OCI-LY3 (cell line): ENCODE measurements at regions not wholly inside any gene's neighbourhood (a gene's known extent, or its start where the extent isn't known, plus 50 kb on each side); places are given as distances from the start of the nearest gene placed in this dataset.

Experiments
- H2AFZ ChIP-seq: fragments of 200-600, 300-600 bp; shearing (Covaris generic); 2 replicates; pipeline ENCODE4 v1.6.0; 2014; ENCODE audit warnings: antibody characterized with exemption, low read depth, low read length
- H3K27ac ChIP-seq: fragments of 200-600, 300-600 bp; sonication (generic); 2 replicates; pipeline ENCODE4 v1.5.1; 2014; ENCODE audit warnings: mild to moderate bottlenecking, low read length, moderate library complexity, mixed read lengths
- H3K27me3 ChIP-seq: fragments of 200-600, 300-600 bp; sonication (generic); 2 replicates; pipeline ENCODE4 v1.6.1; 2014; ENCODE audit warnings: low read depth, low read length, mixed read lengths
- H3K36me3 ChIP-seq: fragments of 200-600, 300-600 bp; sonication (generic); replicated peaks from 2 replicates; pipeline ENCODE3; 2014; ENCODE audit warnings: low read depth, low read length, mixed read lengths
- H3K4me1 ChIP-seq: fragments of 300-600, 200-600 bp; sonication (generic); 2 replicates; pipeline ENCODE4 v1.6.1; 2014; ENCODE audit warnings: low read length, mixed read lengths
- H3K4me2 ChIP-seq: fragments of 200-600, 300-600 bp; sonication (generic); 2 replicates; pipeline ENCODE4 v1.6.1; 2014; ENCODE audit warnings: low read length, mixed read lengths
- H3K4me3 ChIP-seq: fragments of 300-600, 200-600 bp; sonication (generic); 2 replicates; pipeline ENCODE4 v1.5.1; 2014; ENCODE audit warnings: antibody characterized with exemption, mild to moderate bottlenecking, low read length, moderate library complexity
- H3K79me2 ChIP-seq: fragments of 300-600, 200-600 bp; shearing (Covaris generic); 2 replicates; pipeline ENCODE4 v1.6.1; 2014; ENCODE audit warnings: mild to moderate bottlenecking, low read length, mixed read lengths
- H3K9ac ChIP-seq: fragments of 300-600, 200-600 bp; shearing (Covaris generic); 2 replicates; pipeline ENCODE4 v1.6.0; 2014; ENCODE audit warnings: mild to moderate bottlenecking, low read length, moderate library complexity
- H3K9me3 ChIP-seq: fragments of 200-600, 300-600 bp; shearing (Covaris generic); 2 replicates; pipeline ENCODE4 v1.6.1; 2014; ENCODE audit warnings: low read length, mixed read lengths; ENCODE audit not compliant: insufficient read depth
- H4K20me1 ChIP-seq: fragments of 200-600, 300-600 bp; sonication (generic); 2 replicates; pipeline ENCODE4 v1.6.1; 2016; ENCODE audit warnings: low read length, mixed read lengths; ENCODE audit not compliant: insufficient read depth
- EZH2phosphoT487 ChIP-seq: fragments of 200-600 bp; shearing (Covaris generic); IDR thresholded peaks from 2 replicates; pipeline ENCODE4 v1.6.1; 2018; ENCODE audit warnings: antibody characterized with exemption, mixed run types, low read depth
- TF ChIP-seq, protein P1 (sequence below): fragments of 200-600, 300-600 bp; sonication (generic); IDR thresholded peaks from 2 replicates; pipeline ENCODE4 v1.5.1; 2014; ENCODE audit warnings: antibody characterized with exemption, low read length, low read depth

DNA sequence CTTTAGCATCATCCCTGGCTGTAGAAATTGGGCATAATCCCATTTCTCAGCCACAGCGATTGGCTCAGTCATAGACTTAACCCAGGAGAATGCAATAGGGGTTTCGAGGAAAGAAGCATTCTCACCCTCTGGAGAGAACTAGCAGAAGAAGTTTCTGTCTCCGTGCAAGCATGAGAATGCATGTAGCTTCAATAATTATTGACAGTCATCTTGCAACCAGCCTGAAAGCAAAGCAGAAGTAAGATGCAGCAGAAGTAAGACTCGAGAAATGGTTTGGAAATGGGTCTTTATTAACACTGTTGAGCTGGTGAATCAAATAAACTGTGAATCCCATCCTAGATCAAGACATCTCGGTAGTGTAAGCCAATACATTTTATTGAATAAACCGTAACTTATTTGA is 828.8 kb upstream of the GJE1 start:
- Histone ChIP-seq H3K27me3 (no peaks in the 10 kb centered on the region), H2AFZ (no peak overlapping the region), H3K9me3 (no peaks in the 10 kb centered on the region), H3K4me2 (peak overlapping the region; percentile 84), H3K4me1 (peaks cover 12% of the 10 kb centered on the region), H3K36me3 (no peaks in the 10 kb centered on the region), H4K20me1 (no peaks in the 10 kb centered on the region), H3K79me2 (no peaks in the 10 kb centered on the region), H3K27ac (peak overlapping the region; percentile 34), H3K4me3 (peak overlapping the region; percentile 69), H3K9ac (no peak overlapping the region)
- no peak for TF ChIP-seq EZH2phosphoT487
- TF ChIP-seq, protein P1, sequence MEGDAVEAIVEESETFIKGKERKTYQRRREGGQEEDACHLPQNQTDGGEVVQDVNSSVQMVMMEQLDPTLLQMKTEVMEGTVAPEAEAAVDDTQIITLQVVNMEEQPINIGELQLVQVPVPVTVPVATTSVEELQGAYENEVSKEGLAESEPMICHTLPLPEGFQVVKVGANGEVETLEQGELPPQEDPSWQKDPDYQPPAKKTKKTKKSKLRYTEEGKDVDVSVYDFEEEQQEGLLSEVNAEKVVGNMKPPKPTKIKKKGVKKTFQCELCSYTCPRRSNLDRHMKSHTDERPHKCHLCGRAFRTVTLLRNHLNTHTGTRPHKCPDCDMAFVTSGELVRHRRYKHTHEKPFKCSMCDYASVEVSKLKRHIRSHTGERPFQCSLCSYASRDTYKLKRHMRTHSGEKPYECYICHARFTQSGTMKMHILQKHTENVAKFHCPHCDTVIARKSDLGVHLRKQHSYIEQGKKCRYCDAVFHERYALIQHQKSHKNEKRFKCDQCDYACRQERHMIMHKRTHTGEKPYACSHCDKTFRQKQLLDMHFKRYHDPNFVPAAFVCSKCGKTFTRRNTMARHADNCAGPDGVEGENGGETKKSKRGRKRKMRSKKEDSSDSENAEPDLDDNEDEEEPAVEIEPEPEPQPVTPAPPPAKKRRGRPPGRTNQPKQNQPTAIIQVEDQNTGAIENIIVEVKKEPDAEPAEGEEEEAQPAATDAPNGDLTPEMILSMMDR = no peak

DNA sequence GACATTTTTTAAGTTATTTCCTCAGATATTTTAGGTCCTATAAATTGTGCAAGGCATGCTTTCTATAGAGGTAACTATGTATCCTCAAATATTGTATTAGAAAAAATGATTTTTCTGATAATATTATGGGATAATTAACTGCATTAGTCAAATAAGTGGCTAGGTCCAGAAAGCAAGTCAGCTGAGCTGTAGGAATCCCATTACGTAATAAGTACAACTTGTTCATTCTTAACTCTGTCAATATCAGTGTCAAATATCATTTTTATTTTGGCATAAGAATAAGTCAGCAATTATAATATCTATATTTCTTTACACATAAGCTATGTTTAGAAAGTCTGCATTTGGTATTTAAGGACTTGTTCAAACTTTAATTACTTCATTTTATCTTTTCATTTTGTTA is 830.9 kb upstream of the GJE1 start:
- Histone ChIP-seq H3K36me3 (no peaks in the 10 kb centered on the region), H3K79me2 (no peaks in the 10 kb centered on the region), H3K9ac (no peak overlapping the region), H3K27me3 (no peaks in the 10 kb centered on the region), H3K27ac (no peak overlapping the region), H3K4me1 (peaks cover 12% of the 10 kb centered on the region), H3K9me3 (no peaks in the 10 kb centered on the region), H2AFZ (no peak overlapping the region), H3K4me3 (no peak overlapping the region), H3K4me2 (no peak overlapping the region), H4K20me1 (no peaks in the 10 kb centered on the region)
- TF ChIP-seq EZH2phosphoT487 = no peak
- TF ChIP-seq, protein P1 = no peak

DNA sequence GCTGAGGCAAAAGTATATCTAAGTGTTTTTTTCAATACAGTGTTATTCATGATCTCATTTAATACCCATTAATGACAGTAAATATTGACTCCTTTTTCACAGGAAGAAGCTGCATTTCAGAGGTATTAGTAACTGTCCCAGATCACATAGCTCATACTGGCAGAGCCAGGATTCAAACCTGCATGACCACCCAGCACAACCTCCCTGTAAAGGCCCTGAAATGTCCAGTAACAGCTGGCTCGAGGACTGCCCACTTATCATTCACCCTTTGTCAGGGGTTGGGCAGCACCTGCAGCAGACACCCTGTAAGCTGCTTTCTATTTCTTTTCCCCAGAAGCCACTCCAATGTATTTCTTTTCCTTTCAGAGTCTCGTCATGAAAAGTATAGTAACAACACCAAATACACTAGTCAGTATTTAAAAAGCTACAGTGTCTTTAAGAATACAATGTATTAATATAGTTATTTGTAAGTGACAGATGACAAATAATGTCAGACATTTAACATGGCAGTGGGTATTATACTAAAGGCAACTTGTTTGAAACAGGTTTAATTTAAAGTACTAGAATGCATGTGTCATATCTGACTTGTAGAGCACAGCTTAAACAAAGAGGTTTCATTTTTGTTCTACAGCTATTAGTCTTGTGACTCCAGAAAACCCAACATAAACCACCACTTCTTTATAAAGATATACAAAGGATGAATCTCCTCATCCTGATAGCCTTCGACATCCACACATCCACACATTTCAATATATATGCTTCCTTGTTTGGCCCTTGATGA is 841.6 kb upstream of the GJE1 start:
- H2AFZ ChIP-seq = 0 out of 2 replicates have a peak overlapping the region, but pooled peaks have one; percentile 45
- no peaks in the 10 kb centered on the region for H3K27me3 ChIP-seq
- 0 out of 2 replicates have a peak, but pooled peaks cover 6% of the 10 kb centered on the region for H3K4me1 ChIP-seq
- no peak overlapping the region for H3K27ac ChIP-seq
- H3K36me3 ChIP-seq = no peaks in the 10 kb centered on the region
- H3K9ac ChIP-seq = no peak overlapping the region
- H3K79me2 ChIP-seq = no peaks in the 10 kb centered on the region
- no peaks in the 10 kb centered on the region for H3K9me3 ChIP-seq
- H4K20me1 ChIP-seq = no peaks in the 10 kb centered on the region
- H3K4me2 ChIP-seq = no peak overlapping the region
- TF ChIP-seq EZH2phosphoT487 = no peak
- TF ChIP-seq, protein P1 = no peak
- H3K4me3 ChIP-seq = no peak overlapping the region

DNA sequence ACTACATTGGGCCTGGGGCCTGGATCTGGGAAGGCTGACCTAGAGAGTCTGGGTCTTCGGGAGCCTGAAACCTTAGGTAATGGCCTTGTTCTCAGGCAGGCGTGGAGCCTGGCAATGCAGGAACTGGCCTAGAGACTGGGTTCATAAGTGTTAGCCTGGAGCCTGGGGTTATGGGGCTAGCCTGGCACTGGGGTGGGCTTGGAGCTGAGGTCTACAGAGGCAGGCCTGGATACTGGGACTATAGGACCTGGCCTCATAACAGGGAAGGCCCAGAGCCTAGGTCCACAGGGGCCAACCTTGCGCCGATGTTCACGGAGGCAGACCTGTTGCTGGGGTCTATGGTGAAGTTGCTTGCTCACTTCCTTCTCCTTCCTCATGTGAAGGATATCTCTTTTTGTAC is 843.8 kb upstream of the GJE1 start:
- H3K4me3 ChIP-seq = no peak overlapping the region
- no peak overlapping the region for H3K27ac ChIP-seq
- H3K9me3 ChIP-seq = no peaks in the 10 kb centered on the region
- no peak for TF ChIP-seq EZH2phosphoT487
- TF ChIP-seq, protein P1 = no peak
- no peaks in the 10 kb centered on the region for H3K79me2 ChIP-seq
- H3K36me3 ChIP-seq = no peaks in the 10 kb centered on the region
- H3K27me3 ChIP-seq = no peaks in the 10 kb centered on the region
- no peak overlapping the region for H3K9ac ChIP-seq
- H2AFZ ChIP-seq = no peak overlapping the region
- H3K4me2 ChIP-seq = no peak overlapping the region
- H3K4me1 ChIP-seq = no peaks in the 10 kb centered on the region
- H4K20me1 ChIP-seq = no peaks in the 10 kb centered on the region
